Tibial artery (tissue), 4 donors: ENCODE measurements at regions not wholly inside any gene's neighbourhood (a gene's known extent, or its start where the extent isn't known, plus 50 kb on each side); places are given as distances from the start of the nearest gene placed in this dataset.

Source experiments
- DNase-seq, 2 donors: peaks; one replicate each; pipeline ENCODE4 v3.0.0-alpha.2; 2019
- H3K27ac ChIP-seq, 2 donors: fragments of 200-600 bp; sonication (generic) in 1 of 2; 1 replicate in 1 of 2; 2 replicates in 1 of 2; pipeline ENCODE4 v1.5.1; 2018 to 2019; ENCODE audit warnings: mild to moderate bottlenecking in 1 of 2
- H3K27me3 ChIP-seq, 2 donors: fragments of 200-600 bp; sonication (generic) in 1 of 2; one replicate each; pipeline versions ENCODE4 v1.5.1 to v1.6.0; 2016 to 2019
- H3K36me3 ChIP-seq, 3 donors: fragments of 200-600 bp; sonication (generic) in 2 of 3; one replicate each; pipeline ENCODE4 v1.5.1; 2016 to 2019; ENCODE audit warnings: mild to moderate bottlenecking in 2 of 3
- H3K4me1 ChIP-seq, 4 donors: fragments of 200-600 bp; sonication (generic) in 2 of 4; 1 replicate in 3 of 4; 2 replicates in 1 of 4; pipeline ENCODE4 v1.5.1; 2016 to 2019
- H3K4me3 ChIP-seq, 2 donors: fragments of 200-600 bp; sonication (generic) in 1 of 2; 1 replicate in 1 of 2; 2 replicates in 1 of 2; pipeline ENCODE4 v1.5.1; 2018 to 2019; ENCODE audit warnings: mild to moderate bottlenecking in 2 of 2
- H3K9me3 ChIP-seq, 3 donors: fragments of 200-600 bp; sonication (generic) in 1 of 3; one replicate each; pipeline ENCODE4 v1.5.1; 2016 to 2019
- intact Hi-C: fragments of 100-400 bp; cut with DNase I; formaldehyde crosslinking; loops from one replicate; pipeline ENCODE4 v1.15.0; 2023; ENCODE audit warnings: low total_unique reads
- TF ChIP-seq, protein P1 (sequence below), 2 experiments: fragments of 200-600 bp in 1 of 2; fragments of 450-650 bp in 1 of 2; IDR thresholded peaks; one replicate each; pipeline ENCODE4 v1.5.1; 2017 to 2019; ENCODE audit warnings: antibody characterized with exemption in 2 of 2, mild to moderate bottlenecking in 1 of 2, moderate library complexity in 1 of 2

DNA sequence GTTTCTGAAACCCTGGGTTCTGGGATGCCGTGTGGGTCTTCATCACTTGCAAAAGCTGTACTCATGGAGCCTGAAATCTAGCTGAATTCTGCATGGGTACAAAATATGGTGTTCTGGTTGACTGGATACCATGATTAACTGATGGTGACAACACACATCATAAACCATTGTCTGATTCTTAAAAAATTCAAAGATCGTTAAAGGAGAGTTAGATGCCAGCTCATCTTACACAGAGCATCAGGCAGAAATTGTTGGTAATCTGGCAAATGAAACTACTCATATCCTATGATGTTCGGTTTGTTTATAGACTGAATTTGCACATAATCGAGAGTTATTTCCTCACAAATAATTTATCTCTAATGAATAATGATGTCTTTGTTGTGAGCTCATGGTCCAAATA is 218.1 kb upstream of the PKN2 start:
- DNase-seq = no peak

DNA sequence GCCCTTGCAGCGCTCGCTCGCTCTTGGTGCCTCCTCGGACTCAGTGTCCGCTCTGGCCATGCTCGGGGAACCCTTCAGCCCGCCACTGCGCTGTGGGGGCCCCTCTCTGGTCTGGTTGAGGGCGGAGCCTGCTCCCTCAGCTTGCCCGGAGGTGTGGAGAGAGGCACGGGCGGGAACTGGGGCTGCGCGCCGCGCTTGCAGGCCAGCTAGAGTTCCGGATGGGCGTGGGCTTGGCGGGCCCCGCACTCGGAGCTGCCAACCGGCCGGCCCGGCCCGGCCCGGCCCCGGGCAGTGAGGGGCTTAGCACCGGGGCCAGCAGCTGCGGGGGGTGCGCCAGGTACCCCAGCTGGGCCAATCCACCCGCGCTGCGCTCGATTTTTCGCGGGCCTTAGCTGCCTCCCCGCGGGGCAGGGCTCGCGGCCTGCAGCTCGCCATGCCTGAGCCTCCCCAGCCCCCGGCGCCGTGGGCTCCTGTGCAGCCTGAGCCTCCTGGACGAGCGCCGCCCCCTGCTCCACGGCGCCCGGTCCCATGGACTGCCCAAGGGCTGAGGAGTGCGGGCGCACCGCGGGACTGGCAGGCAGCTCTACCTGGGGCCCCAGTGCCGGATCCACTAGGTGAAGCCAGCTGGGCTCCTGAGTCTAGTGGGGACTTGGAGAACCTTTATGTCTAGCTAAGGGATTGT is 217.0 kb upstream of the PKN2 start:
- DNase-seq = no peak
- TF ChIP-seq, protein P1, sequence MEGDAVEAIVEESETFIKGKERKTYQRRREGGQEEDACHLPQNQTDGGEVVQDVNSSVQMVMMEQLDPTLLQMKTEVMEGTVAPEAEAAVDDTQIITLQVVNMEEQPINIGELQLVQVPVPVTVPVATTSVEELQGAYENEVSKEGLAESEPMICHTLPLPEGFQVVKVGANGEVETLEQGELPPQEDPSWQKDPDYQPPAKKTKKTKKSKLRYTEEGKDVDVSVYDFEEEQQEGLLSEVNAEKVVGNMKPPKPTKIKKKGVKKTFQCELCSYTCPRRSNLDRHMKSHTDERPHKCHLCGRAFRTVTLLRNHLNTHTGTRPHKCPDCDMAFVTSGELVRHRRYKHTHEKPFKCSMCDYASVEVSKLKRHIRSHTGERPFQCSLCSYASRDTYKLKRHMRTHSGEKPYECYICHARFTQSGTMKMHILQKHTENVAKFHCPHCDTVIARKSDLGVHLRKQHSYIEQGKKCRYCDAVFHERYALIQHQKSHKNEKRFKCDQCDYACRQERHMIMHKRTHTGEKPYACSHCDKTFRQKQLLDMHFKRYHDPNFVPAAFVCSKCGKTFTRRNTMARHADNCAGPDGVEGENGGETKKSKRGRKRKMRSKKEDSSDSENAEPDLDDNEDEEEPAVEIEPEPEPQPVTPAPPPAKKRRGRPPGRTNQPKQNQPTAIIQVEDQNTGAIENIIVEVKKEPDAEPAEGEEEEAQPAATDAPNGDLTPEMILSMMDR (IDR thresholded peaks at IDR 0.05) = no peak
- no peak overlapping the region for H3K4me3 ChIP-seq
- intact Hi-C loops = no loop called here
- H3K27me3 ChIP-seq = no peaks in the 10 kb centered on the region
- no peaks in the 10 kb centered on the region for H3K36me3 ChIP-seq
- H3K9me3 ChIP-seq = peaks cover 0 to 7% (median 0%) of the 10 kb centered on the region in 3 donors
- H3K4me1 ChIP-seq = peaks cover 0 to 11% (median 4%) of the 10 kb centered on the region in 4 donors
- no peak overlapping the region for H3K27ac ChIP-seq

More for the DNA sequence above, 218.1 kb upstream of the PKN2 start:
- Histone ChIP-seq H3K4me3 (no peak overlapping the region), H3K27me3 (no peaks in the 10 kb centered on the region), H3K4me1 (peaks cover 0 to 11% (median 4%) of the 10 kb centered on the region in 4 donors), H3K9me3 (peaks cover 0 to 7% (median 0%) of the 10 kb centered on the region in 3 donors), H3K36me3 (no peaks in the 10 kb centered on the region), H3K27ac (no peak overlapping the region)
- TF ChIP-seq, protein P1 (IDR thresholded peaks at IDR 0.05) = no peak
- intact Hi-C loops = no loop called here

DNA sequence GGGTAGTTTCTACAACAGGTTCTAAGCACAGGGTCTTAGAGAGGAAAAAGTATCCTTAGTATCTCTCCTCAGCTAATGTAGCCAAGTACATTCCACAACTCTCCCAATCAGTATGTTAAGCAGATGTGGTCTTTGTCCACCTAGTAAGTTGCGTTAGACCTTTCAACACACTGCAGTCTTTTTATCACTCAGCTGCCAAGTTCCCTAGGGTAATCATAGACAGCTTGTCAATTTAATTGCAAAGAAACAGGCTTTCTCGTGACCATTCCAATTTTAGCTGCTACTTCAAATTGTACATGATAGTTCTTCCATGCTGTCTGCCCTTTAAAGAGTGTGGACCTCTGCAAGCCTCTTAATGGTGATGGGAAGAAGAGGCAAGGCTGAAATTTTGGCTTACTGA is 211.8 kb upstream of the PKN2 start:
- Histone ChIP-seq H3K9me3 (peaks cover 0 to under 1% (median 0%) of the 10 kb centered on the region in 3 donors), H3K4me3 (no peak overlapping the region), H3K4me1 (no peaks in the 10 kb centered on the region), H3K27me3 (no peaks in the 10 kb centered on the region), H3K27ac (no peak overlapping the region), H3K36me3 (no peaks in the 10 kb centered on the region)
- intact Hi-C loops = no loop called here
- DNase-seq = no peak
- TF ChIP-seq, protein P1 (IDR thresholded peaks at IDR 0.05) = no peak

DNA sequence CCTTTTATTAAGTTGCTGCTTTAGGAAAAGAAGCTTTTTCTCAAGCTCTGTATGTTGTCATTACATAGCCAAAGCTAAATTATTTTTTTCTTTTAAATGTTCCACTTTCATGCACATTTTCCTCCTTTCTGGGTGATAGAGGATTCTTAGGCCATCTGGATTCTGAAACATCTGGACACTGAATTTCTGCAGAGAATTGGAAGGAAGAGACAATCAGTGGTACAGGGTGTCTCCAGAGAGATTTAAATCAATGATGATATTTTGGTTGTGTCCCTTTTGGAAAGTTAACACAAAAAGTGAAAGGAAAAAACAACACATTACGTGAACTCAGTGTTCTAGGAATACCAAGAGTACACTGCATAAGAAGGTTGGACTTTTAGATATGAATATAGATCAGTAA is 211.4 kb upstream of the PKN2 start:
- no peak for DNase-seq
- Histone ChIP-seq H3K27me3 (no peaks in the 10 kb centered on the region), H3K36me3 (no peaks in the 10 kb centered on the region), H3K4me1 (no peaks in the 10 kb centered on the region), H3K27ac (no peak overlapping the region), H3K4me3 (no peak overlapping the region), H3K9me3 (no peaks in the 10 kb centered on the region)
- TF ChIP-seq, protein P1 (IDR thresholded peaks at IDR 0.05) = no peak
- intact Hi-C loops = no loop called here

DNA sequence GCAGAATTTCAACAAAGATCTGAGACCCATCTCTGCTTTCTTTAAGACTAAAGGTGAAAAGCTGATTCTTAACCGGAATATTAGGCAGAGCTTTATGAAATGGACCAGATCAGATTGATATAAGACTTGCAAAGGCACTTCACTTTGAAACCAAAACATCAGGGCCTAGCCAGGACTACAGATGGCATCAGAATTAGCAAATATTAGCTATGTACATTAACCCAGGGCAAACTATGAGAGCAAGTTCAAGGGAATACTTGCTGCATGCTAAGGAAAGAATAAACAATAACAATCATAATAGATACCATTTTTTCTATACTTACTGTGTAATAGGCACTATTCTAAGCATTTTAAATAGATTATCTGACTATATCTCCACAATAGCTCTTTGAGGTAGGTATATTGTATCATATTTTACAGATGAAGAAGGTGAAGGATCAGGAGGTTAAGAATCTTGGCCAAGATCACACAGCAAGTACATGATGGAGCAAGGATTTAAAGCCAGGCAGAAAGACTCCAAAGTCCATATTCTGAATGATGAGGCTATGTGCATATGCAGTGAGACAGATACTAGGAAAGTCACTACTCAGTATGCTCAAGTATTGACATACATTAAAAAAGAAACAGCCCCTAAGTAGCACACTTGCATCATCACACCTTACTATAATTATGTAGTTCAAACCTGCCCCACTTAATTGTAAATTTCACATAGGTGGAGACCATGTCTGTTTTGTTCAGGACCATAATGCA is 209.3 kb upstream of the PKN2 start:
- intact Hi-C loops = no loop called here
- TF ChIP-seq, protein P1 (IDR thresholded peaks at IDR 0.05) = no peak

More for the DNA sequence above, 209.3 kb upstream of the PKN2 start:
- Histone ChIP-seq H3K36me3 (no peaks in the 10 kb centered on the region), H3K4me3 (no peak overlapping the region), H3K27ac (no peak overlapping the region), H3K4me1 (no peaks in the 10 kb centered on the region), H3K9me3 (no peaks in the 10 kb centered on the region), H3K27me3 (no peaks in the 10 kb centered on the region)
- no peak for DNase-seq
